Breast epithelium (tissue), 3 donors: ENCODE measurements at regions not wholly inside any gene's neighbourhood (a gene's known extent, or its start where the extent isn't known, plus 50 kb on each side); places are given as distances from the start of the nearest gene placed in this dataset.

Source experiments
- CTCF ChIP-seq, 3 donors: fragments of 450-650 bp; IDR thresholded peaks; one replicate each; pipeline ENCODE4 v1.5.1; 2016 to 2017; ENCODE audit warnings: antibody characterized with exemption in 3 of 3, mild to moderate bottlenecking in 3 of 3, moderate library complexity in 3 of 3
- POLR2A ChIP-seq: fragments of 450-650 bp; IDR thresholded peaks from one replicate; pipeline ENCODE4 v1.6.1; 2016; ENCODE audit warnings: antibody characterized with exemption, mild to moderate bottlenecking, moderate library complexity
- POLR2AphosphoS5 ChIP-seq, 3 donors: sonication (generic); formaldehyde crosslinking; IDR thresholded peaks; one replicate each; pipeline ENCODE4 v1.6.1; 2017; ENCODE audit warnings: antibody characterized with exemption in 3 of 3

GRCh38 chr7:53920011-53920410 lies 622.2 kb upstream of the VSTM2A start:
- TF ChIP-seq POLR2AphosphoS5 (IDR thresholded peaks at IDR 0.05) (no peak), CTCF (IDR thresholded peaks at IDR 0.05) (no peak), POLR2A (no peak)
